ENCODE measurements at regions not wholly inside any gene's neighbourhood (a gene's known extent, or its start where the extent isn't known, plus 50 kb on each side); places are given as distances from the start of the nearest gene placed in this dataset.

- TF ChIP-seq, protein P1, sequence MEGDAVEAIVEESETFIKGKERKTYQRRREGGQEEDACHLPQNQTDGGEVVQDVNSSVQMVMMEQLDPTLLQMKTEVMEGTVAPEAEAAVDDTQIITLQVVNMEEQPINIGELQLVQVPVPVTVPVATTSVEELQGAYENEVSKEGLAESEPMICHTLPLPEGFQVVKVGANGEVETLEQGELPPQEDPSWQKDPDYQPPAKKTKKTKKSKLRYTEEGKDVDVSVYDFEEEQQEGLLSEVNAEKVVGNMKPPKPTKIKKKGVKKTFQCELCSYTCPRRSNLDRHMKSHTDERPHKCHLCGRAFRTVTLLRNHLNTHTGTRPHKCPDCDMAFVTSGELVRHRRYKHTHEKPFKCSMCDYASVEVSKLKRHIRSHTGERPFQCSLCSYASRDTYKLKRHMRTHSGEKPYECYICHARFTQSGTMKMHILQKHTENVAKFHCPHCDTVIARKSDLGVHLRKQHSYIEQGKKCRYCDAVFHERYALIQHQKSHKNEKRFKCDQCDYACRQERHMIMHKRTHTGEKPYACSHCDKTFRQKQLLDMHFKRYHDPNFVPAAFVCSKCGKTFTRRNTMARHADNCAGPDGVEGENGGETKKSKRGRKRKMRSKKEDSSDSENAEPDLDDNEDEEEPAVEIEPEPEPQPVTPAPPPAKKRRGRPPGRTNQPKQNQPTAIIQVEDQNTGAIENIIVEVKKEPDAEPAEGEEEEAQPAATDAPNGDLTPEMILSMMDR (IDR thresholded peaks at IDR 0.05; ENCODE audit: low read depth, low read length): no peak
- TF ChIP-seq EZH2phosphoT487 (IDR thresholded peaks at IDR 0.05; ENCODE audit: low read depth): no peak
Measured at GRCh38 chr11:91314521-91314920, 910.1 kb upstream of the FAT3 start.
